ENCODE measurements at regions not wholly inside any gene's neighbourhood (a gene's known extent, or its start where the extent isn't known, plus 50 kb on each side); places are given as distances from the start of the nearest gene placed in this dataset.

DNA sequence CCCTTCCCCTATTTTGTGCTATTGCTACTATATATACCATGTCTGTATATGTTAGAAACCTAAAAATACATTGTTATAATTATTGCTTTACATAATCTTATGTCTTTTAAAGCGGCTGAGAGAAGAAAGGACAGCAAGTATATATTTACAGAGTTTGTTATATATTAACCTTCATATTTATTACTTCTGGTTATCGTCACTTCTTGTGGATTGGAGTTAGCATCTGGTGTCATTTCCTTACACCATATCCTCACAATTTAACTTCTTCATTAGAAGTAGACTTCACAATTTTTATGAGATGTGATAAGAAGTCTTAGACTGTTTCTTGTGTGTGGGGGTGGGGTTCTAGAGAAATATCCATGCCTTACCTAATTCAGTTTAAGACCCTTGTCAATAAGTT, 123.1 kb downstream of the ATXN3L start:
- no peak overlapping the region for H2BK20ac ChIP-seq (ENCODE audit: low read depth, low read length)
- dilution Hi-C loops (cut with HindIII; ENCODE audit: low sequenced_read_pairs, unreplicated experiment) (no loop called here), in situ Hi-C loops (cut with MboI; ENCODE audit: low sequenced_read_pairs) (no loop called here), intact Hi-C loops (cut with micrococcal nuclease) (no loop called here)
- H3K23ac ChIP-seq (ENCODE audit: low read depth, low read length) = no peak overlapping the region
- H3K79me1 ChIP-seq (ENCODE audit: low read depth in 1 of 2, low read length in 2 of 2) = no peaks in the 10 kb centered on the region
- H2BK15ac ChIP-seq (ENCODE audit: low read depth, low read length) = no peak overlapping the region
- no peak overlapping the region for H2AK9ac ChIP-seq (replicated peaks; ENCODE audit: low read depth, low read length, poor library complexity)
- no peaks in the 10 kb centered on the region for H3K9me1 ChIP-seq (ENCODE audit: insufficient read depth, low read length)
- H3K27ac ChIP-seq (ENCODE audit: insufficient read depth, low read length) = no peak overlapping the region
- no peaks in the 10 kb centered on the region for H3K27me3 ChIP-seq (ENCODE audit: control insufficient read depth, insufficient read depth, low read length)
- TF ChIP-seq, protein P1, sequence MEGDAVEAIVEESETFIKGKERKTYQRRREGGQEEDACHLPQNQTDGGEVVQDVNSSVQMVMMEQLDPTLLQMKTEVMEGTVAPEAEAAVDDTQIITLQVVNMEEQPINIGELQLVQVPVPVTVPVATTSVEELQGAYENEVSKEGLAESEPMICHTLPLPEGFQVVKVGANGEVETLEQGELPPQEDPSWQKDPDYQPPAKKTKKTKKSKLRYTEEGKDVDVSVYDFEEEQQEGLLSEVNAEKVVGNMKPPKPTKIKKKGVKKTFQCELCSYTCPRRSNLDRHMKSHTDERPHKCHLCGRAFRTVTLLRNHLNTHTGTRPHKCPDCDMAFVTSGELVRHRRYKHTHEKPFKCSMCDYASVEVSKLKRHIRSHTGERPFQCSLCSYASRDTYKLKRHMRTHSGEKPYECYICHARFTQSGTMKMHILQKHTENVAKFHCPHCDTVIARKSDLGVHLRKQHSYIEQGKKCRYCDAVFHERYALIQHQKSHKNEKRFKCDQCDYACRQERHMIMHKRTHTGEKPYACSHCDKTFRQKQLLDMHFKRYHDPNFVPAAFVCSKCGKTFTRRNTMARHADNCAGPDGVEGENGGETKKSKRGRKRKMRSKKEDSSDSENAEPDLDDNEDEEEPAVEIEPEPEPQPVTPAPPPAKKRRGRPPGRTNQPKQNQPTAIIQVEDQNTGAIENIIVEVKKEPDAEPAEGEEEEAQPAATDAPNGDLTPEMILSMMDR (conservative IDR thresholded peaks at IDR 0.05; ENCODE audit: low read depth, low read length) = no peak
- TF ChIP-seq, protein P2, sequence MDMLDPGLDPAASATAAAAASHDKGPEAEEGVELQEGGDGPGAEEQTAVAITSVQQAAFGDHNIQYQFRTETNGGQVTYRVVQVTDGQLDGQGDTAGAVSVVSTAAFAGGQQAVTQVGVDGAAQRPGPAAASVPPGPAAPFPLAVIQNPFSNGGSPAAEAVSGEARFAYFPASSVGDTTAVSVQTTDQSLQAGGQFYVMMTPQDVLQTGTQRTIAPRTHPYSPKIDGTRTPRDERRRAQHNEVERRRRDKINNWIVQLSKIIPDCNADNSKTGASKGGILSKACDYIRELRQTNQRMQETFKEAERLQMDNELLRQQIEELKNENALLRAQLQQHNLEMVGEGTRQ (IDR thresholded peaks at IDR 0.05; ENCODE audit: low read depth, low read length) = no peak
- no peak for TF ChIP-seq POLR2A (IDR thresholded peaks at IDR 0.05; ENCODE audit: low read depth, low read length)
- no peak for TF ChIP-seq NFE2L2 (IDR thresholded peaks at IDR 0.05; ENCODE audit: low read depth, low read length)
- no peak for TF ChIP-seq SMC3 (IDR thresholded peaks at IDR 0.05; ENCODE audit: low read depth, low read length)
- no peak for TF ChIP-seq MXI1 (IDR thresholded peaks at IDR 0.05; ENCODE audit: borderline replicate concordance, low read depth, low read length)
- no peak for TF ChIP-seq MAFK (IDR thresholded peaks at IDR 0.05; ENCODE audit: low read depth, low read length)
- TF ChIP-seq, protein P3, sequence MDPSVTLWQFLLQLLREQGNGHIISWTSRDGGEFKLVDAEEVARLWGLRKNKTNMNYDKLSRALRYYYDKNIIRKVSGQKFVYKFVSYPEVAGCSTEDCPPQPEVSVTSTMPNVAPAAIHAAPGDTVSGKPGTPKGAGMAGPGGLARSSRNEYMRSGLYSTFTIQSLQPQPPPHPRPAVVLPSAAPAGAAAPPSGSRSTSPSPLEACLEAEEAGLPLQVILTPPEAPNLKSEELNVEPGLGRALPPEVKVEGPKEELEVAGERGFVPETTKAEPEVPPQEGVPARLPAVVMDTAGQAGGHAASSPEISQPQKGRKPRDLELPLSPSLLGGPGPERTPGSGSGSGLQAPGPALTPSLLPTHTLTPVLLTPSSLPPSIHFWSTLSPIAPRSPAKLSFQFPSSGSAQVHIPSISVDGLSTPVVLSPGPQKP (IDR thresholded peaks at IDR 0.05; ENCODE audit: borderline replicate concordance, low read depth, low read length) = no peak
- TF ChIP-seq RFX5 (IDR thresholded peaks at IDR 0.05; ENCODE audit: low read depth, low read length) = no peak
- TF ChIP-seq MAZ (IDR thresholded peaks at IDR 0.05; ENCODE audit: borderline replicate concordance, low read depth, low read length) = no peak
- no peak for TF ChIP-seq CEBPB (IDR thresholded peaks at IDR 0.05; ENCODE audit: low read depth, low read length)
- no peak for TF ChIP-seq RCOR1 (IDR thresholded peaks at IDR 0.05; ENCODE audit: insufficient replicate concordance, low read length)
- TF ChIP-seq RAD21 (IDR thresholded peaks at IDR 0.05; ENCODE audit: low read length) = no peak
- TF ChIP-seq BHLHE40 (IDR thresholded peaks at IDR 0.05; ENCODE audit: low read depth, low read length) = no peak
- no peak for TF ChIP-seq CHD1 (IDR thresholded peaks at IDR 0.05; ENCODE audit: low read depth, low read length)
- H4K5ac ChIP-seq (ENCODE audit: low read depth, low read length) = no peak overlapping the region
- POLR2A ChIA-PET (ENCODE audit: unreplicated experiment) = no interaction called here
- H3K56ac ChIP-seq (ENCODE audit: extremely low read depth, insufficient read depth, low read length) = no peak overlapping the region
- H3K14ac ChIP-seq (replicated peaks; ENCODE audit: low read depth, low read length) = no peak overlapping the region
- no CpG with 5 or more reads among the region's 2 CpGs for WGBS, 2 experiments (ENCODE audit: extremely low coverage in 2 of 2, insufficient read length in 1 of 2)
- H3K36me3 ChIP-seq (ENCODE audit: control insufficient read depth, insufficient read depth, low read length) = no peaks in the 10 kb centered on the region
- no peak overlapping the region for H4K8ac ChIP-seq (ENCODE audit: low read depth in 2 of 2, low read length in 2 of 2)
- CTCF ChIA-PET = no interaction called here
- no peak overlapping the region for H3K4me3 ChIP-seq (ENCODE audit: insufficient read depth, low read depth, low read length)
- H3K4me2 ChIP-seq (ENCODE audit: low read depth, low read length) = no peak overlapping the region
- H3K18ac ChIP-seq (ENCODE audit: low read depth, low read length) = no peak overlapping the region
- no peaks in the 10 kb centered on the region for H3K4me1 ChIP-seq (ENCODE audit: control insufficient read depth, insufficient read depth, low read length)
- no TSS peak for BruUV-seq (replicated peaks)
- H2AFZ ChIP-seq (replicated peaks; ENCODE audit: low read length, poor library complexity) = no peak overlapping the region
- no peak overlapping the region for H2BK5ac ChIP-seq (ENCODE audit: low read depth, low read length, poor library complexity, severe bottlenecking)
- H3K9me3 ChIP-seq (ENCODE audit: control insufficient read depth, insufficient read depth, low read length) = no peaks in the 10 kb centered on the region
- no peak overlapping the region for H2AK5ac ChIP-seq (ENCODE audit: low read depth, low read length)
- ATAC-seq (ENCODE audit: low read depth) = no peak
- H2BK120ac ChIP-seq (ENCODE audit: low read depth, low read length) = no peak overlapping the region
- H3K9ac ChIP-seq (ENCODE audit: low read depth, low read length) = no peak overlapping the region
- no peak overlapping the region for H3K4ac ChIP-seq (ENCODE audit: low read depth, low read length)
- no peaks in the 10 kb centered on the region for H4K20me1 ChIP-seq (ENCODE audit: insufficient read depth, low read length)
- no peak overlapping the region for H4K91ac ChIP-seq (ENCODE audit: insufficient read depth, low read depth, low read length)
- DNase-seq = no peak
